GM12891 (cell line): ENCODE measurements at regions not wholly inside any gene's neighbourhood (a gene's known extent, or its start where the extent isn't known, plus 50 kb on each side); places are given as distances from the start of the nearest gene placed in this dataset.
"Not testable (repeated sequence)": the region's sequence is repeated elsewhere in the genome, so short reads cannot be mapped to it uniquely, and the experiment has no call there.

ENCODE experiments used
- DNase-seq: peaks from one replicate; pipeline ENCODE4 v3.0.0; 2011; ENCODE audit warnings: low spot score; ENCODE audit not compliant: insufficient read length
- FAIRE-seq: peaks from 2 replicates; lab custom pipeline; 2011; peaks lifted over from hg19 to GRCh38; lab: Jason Lieb, UNC
- PAX5 ChIP-seq: IDR thresholded peaks from 2 replicates; pipeline ENCODE4 v1.6.1; 2011; ENCODE audit warnings: low read length, moderate library complexity, mild to moderate bottlenecking; ENCODE audit not compliant: insufficient read depth, severe bottlenecking
- POLR2A ChIP-seq: IDR thresholded peaks from 2 replicates; pipeline ENCODE4 v1.6.1; 2011; ENCODE audit warnings: low read depth, low read length, control low read depth
- POLR2AphosphoS5 ChIP-seq: IDR thresholded peaks from 2 replicates; pipeline ENCODE4 v1.6.1; 2011; ENCODE audit warnings: low read depth, low read length, control low read depth
- POU2F2 ChIP-seq: IDR thresholded peaks from 2 replicates; pipeline ENCODE4 v1.6.1; 2011; ENCODE audit warnings: low read depth, mild to moderate bottlenecking, control low read depth, low read length, moderate library complexity
- SPI1 ChIP-seq: IDR thresholded peaks from 2 replicates; pipeline ENCODE4 v1.6.1; 2011; ENCODE audit warnings: low read depth, low read length, control low read depth
- TAF1 ChIP-seq: IDR thresholded peaks from 2 replicates; pipeline ENCODE4 v1.6.1; 2011; ENCODE audit warnings: low read depth, low read length, control low read depth

- no peak for FAIRE-seq
- no peak for DNase-seq
- TF ChIP-seq POLR2AphosphoS5 (no peak), PAX5 (no peak), POLR2A (no peak), SPI1 (no peak), POU2F2 (no peak), TAF1 (no peak)
Measured at GRCh38 chr11:38524945-38525344, 1926.9 kb upstream of the RAG2 start.

- FAIRE-seq: no peak
- no peak for DNase-seq
- no peak for TF ChIP-seq SPI1
- TF ChIP-seq TAF1: no peak
- no peak for TF ChIP-seq POU2F2
- TF ChIP-seq POLR2A: no peak
- no peak for TF ChIP-seq POLR2AphosphoS5
- no peak for TF ChIP-seq PAX5
Measured at GRCh38 chr11:38517991-38518390, 1920.0 kb upstream of the RAG2 start.

GRCh38 chr11:38512830-38513229, 1914.8 kb upstream of the RAG2 start:
- not testable (repeated sequence) for DNase-seq, FAIRE-seq

- TF ChIP-seq SPI1: no peak
- TF ChIP-seq POLR2AphosphoS5: no peak
- no peak for TF ChIP-seq PAX5
- TF ChIP-seq POLR2A: no peak
- no peak for TF ChIP-seq POU2F2
- TF ChIP-seq TAF1: no peak
- FAIRE-seq (no peak), DNase-seq (no peak)
Measured at GRCh38 chr11:38510041-38510440, 1912.0 kb upstream of the RAG2 start.

- no peak for FAIRE-seq
- TF ChIP-seq POLR2AphosphoS5: no peak
- TF ChIP-seq SPI1: no peak
- TF ChIP-seq POLR2A: no peak
- TF ChIP-seq POU2F2: no peak
- TF ChIP-seq PAX5: no peak
- no peak for TF ChIP-seq TAF1
- no peak for DNase-seq
Measured at GRCh38 chr11:38503876-38504275, 1905.8 kb upstream of the RAG2 start.

DNA sequence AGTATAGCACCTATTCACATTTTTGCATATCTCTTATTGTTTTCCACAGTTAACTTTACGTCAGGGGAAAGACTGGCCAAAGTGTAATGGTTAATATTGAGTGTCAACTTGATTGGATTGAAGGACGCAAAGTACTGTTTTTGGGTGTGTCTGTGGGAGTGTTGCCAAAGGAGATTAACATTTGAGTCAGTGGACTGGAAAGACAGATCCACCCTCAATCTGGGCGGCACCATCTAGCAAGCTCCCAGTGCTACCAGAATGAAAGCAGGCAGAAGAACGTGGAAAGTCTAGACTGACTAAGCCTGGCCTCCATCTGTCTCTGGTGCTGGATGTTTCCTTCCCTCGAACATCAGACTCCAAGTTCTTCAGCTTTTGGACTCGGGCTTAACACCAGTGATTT, 1900.7 kb upstream of the RAG2 start:
- DNase-seq (no peak), FAIRE-seq (no peak)
- TF ChIP-seq SPI1: no peak
- TF ChIP-seq PAX5: no peak
- no peak for TF ChIP-seq TAF1
- no peak for TF ChIP-seq POU2F2
- no peak for TF ChIP-seq POLR2A
- no peak for TF ChIP-seq POLR2AphosphoS5

DNA sequence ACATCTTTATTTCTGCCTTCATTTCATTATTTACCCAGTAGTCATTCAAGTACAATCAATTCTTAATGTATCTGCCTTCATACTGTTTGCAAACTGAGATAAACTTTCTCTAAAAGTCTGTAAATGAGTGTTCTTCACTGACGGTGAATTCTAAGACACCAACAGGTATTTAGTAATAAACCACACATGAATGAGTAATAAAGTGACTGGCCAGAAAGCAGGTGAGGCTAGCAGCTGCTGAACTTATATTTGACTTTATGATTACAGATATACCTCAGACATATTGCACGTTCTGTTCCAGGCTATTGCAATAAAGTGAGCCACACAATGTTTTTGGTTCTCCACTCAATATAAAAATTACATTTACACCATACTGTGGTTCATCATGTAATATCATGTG, 1894.0 kb upstream of the RAG2 start:
- DNase-seq (no peak), FAIRE-seq (no peak)
- TF ChIP-seq POLR2AphosphoS5 (no peak), PAX5 (no peak), SPI1 (no peak), POU2F2 (no peak), POLR2A (no peak), TAF1 (no peak)

GRCh38 chr11:38481391-38481790, 1883.4 kb upstream of the RAG2 start:
- TF ChIP-seq PAX5 (no peak), SPI1 (no peak), POU2F2 (no peak), TAF1 (no peak), POLR2AphosphoS5 (no peak), POLR2A (no peak)
- FAIRE-seq (no peak), DNase-seq (no peak)

DNA sequence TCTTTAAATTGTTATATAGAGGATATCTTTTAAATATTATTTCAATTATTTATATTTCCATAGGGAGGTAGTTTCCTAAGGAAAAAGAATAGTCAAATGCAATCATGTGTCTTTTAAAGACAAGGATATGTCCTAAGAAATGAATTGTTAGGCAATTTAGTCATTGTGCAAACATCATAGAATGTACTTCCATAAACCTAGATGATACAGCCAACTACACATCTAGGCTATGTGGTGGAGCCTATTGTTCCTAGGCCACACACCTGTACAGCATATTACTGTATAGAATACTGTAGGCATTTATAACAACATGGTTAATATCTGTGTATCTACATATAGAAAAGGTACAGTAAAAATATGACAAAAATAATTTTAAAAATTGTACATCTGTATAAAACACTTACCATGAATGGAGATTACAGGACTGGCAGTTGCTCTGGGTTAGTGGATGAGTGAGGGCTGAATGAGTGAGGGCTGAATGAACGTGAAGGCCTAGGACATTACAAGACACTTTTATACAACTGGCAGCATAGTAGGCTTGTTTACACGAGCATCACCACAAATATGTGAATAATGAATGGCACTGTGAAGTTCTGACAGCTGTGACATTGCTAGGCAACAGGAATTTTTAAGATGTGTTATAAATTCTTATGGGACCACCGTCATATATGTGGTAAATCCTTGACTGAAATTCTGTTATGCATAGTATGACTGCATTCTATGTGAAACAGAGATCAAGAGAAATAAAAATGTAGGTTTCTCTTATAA, 1879.0 kb upstream of the RAG2 start:
- no peak for FAIRE-seq

GRCh38 chr11:38461751-38462150, 1863.7 kb upstream of the RAG2 start:
- no peak for TF ChIP-seq SPI1
- TF ChIP-seq PAX5: no peak
- no peak for TF ChIP-seq POLR2AphosphoS5
- TF ChIP-seq POLR2A: no peak
- DNase-seq: no peak
- FAIRE-seq: no peak

More for the DNA sequence above, 1879.0 kb upstream of the RAG2 start:
- DNase-seq: no peak
- TF ChIP-seq PAX5: no peak
- TF ChIP-seq POLR2AphosphoS5: no peak
- no peak for TF ChIP-seq TAF1
- TF ChIP-seq POLR2A: no peak
- no peak for TF ChIP-seq POU2F2
- TF ChIP-seq SPI1: no peak
